C4-2B (cell line): ENCODE measurements at regions not wholly inside any gene's neighbourhood (a gene's known extent, or its start where the extent isn't known, plus 50 kb on each side); places are given as distances from the start of the nearest gene placed in this dataset.

Experiments used
- CTCF ChIP-seq: fragments of 450-650 bp; conservative IDR thresholded peaks from 2 replicates; pipeline ENCODE4 v1.5.1; 2017; ENCODE audit warnings: mild to moderate bottlenecking
- ZFX ChIP-seq: fragments of 450-650 bp; IDR thresholded peaks from 2 replicates; pipeline ENCODE4 v1.6.1; 2017

GRCh38 chr20:11352041-11352440 lies 565.7 kb upstream of the BTBD3 start:
- no peak for TF ChIP-seq CTCF
- no peak for TF ChIP-seq ZFX
